HepG2 (cell line): ENCODE measurements at regions not wholly inside any gene's neighbourhood (a gene's known extent, or its start where the extent isn't known, plus 50 kb on each side); places are given as distances from the start of the nearest gene placed in this dataset.

ENCODE experiments used
- GATAD1 ChIP-seq: IDR thresholded peaks from 2 replicates; pipeline ENCODE4 v1.6.1; 2016; ENCODE audit warnings: missing genetic modification reagents, missing compliant biosample characterization
- HNRNPK ChIP-seq: fragments of 200-400 bp; formaldehyde crosslinking; IDR thresholded peaks from 2 replicates; pipeline ENCODE4 v1.6.1; 2018; ENCODE audit warnings: low read length, low read depth, moderate library complexity, mild to moderate bottlenecking; ENCODE audit not compliant: poor library complexity, severe bottlenecking
- MLX ChIP-seq: IDR thresholded peaks from 2 replicates; pipeline ENCODE4 v1.6.1; 2016
- PRDM10 ChIP-seq: sonication (generic); formaldehyde crosslinking; IDR thresholded peaks from 2 replicates; pipeline ENCODE4 v1.4.0; 2020; ENCODE audit warnings: low read depth, missing genetic modification reagents
- SOX6 ChIP-seq, 2 experiments: fragments of 450-650 bp in 1 of 2; sonication (generic) in 1 of 2; formaldehyde crosslinking in 1 of 2; IDR thresholded peaks; 2 replicates each; pipeline versions ENCODE4 v1.4.0 to v1.6.1; 2017 to 2020; ENCODE audit warnings: antibody characterized with exemption in 1 of 2, mild to moderate bottlenecking in 1 of 2, missing genetic modification reagents in 1 of 2
- THAP9 ChIP-seq: sonication (generic); formaldehyde crosslinking; IDR thresholded peaks from 2 replicates; pipeline ENCODE4; 2020; ENCODE audit warnings: missing genetic modification reagents, mild to moderate bottlenecking, borderline replicate concordance
- XBP1 ChIP-seq: sonication (generic); formaldehyde crosslinking; IDR thresholded peaks from 2 replicates; pipeline ENCODE4 v1.5.0; 2020; ENCODE audit warnings: missing genetic modification reagents
- ZBTB38 ChIP-seq: sonication (generic); formaldehyde crosslinking; IDR thresholded peaks from 2 replicates; pipeline ENCODE4 v1.5.1; 2020; ENCODE audit warnings: mild to moderate bottlenecking, missing genetic modification reagents
- ZBTB4 ChIP-seq: sonication (generic); formaldehyde crosslinking; IDR thresholded peaks from 2 replicates; pipeline ENCODE4 v1.4.0; 2020; ENCODE audit warnings: missing genetic modification reagents, mild to moderate bottlenecking, borderline replicate concordance
- ZNF274 ChIP-seq: sonication (generic); formaldehyde crosslinking; IDR thresholded peaks from 2 replicates; pipeline ENCODE4 v1.5.1; 2020; ENCODE audit warnings: mild to moderate bottlenecking, missing genetic modification reagents

GRCh38 chr2:8121022-8121825, 560.6 kb upstream of the ID2 start (continued):
- no peak for TF ChIP-seq MLX (CRISPR knock-in tag)
- TF ChIP-seq GATAD1 (CRISPR knock-in tag) = peak; percentile 21; the same call in 1 of the 2 replicates
- peak; percentile 78; the same call in 1 of the 2 replicates for TF ChIP-seq PRDM10 (CRISPR knock-in tag)
- no peak for TF ChIP-seq ZBTB4
- no peak for TF ChIP-seq SOX6 (IDR thresholded peaks at IDR 0.05)
- peak; percentile 23; the same call in 1 of the 2 replicates for TF ChIP-seq SOX6 (CRISPR knock-in tag; IDR thresholded peaks at IDR 0.05)
- no peak for TF ChIP-seq THAP9
- 0 out of 2 replicates have a peak, but pooled peaks have one; percentile 53 for TF ChIP-seq ZNF274 (CRISPR knock-in tag)
- TF ChIP-seq HNRNPK = no peak
- TF ChIP-seq ZBTB38 (CRISPR knock-in tag) = peak; percentile 78
- no peak for TF ChIP-seq XBP1 (CRISPR knock-in tag)
